ENCODE measurements at regions not wholly inside any gene's neighbourhood (a gene's known extent, or its start where the extent isn't known, plus 50 kb on each side); places are given as distances from the start of the nearest gene placed in this dataset.

DNA sequence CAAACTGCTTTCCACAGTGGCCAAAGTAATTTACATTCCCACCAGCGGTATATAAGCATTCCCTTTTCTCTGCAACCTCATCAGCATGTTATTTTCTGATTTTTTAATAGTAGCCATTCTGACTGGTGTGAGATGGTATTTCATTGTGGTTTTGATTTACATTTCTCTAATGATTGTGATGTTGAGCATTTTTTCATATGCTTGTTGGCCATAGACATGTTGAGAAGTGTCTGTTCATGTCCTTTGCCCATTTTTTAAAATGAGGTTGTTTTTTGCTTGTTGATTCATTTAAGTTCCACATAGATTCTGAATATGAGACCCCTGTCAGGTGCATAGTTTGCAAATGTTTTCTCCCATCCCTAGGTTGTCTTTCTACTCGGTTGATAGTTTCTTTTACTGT lies 254.5 kb upstream of the MPDZ start:
- intact Hi-C loops (cut with micrococcal nuclease; ENCODE audit: unreplicated experiment): no loop called here
- Histone ChIP-seq H3K9me3 (ENCODE audit: control insufficient read depth, insufficient read depth, low read depth, low read length) (no peaks in the 10 kb centered on the region), H3K27ac (ENCODE audit: low read length) (no peak overlapping the region), H3K36me3 (ENCODE audit: control insufficient read depth, insufficient read depth, low read length) (no peaks in the 10 kb centered on the region), H3K4me3 (ENCODE audit: low read depth in 2 of 2, low read length in 2 of 2) (no peak overlapping the region), H3K27me3 (ENCODE audit: control insufficient read depth, insufficient read depth, low read length) (no peaks in the 10 kb centered on the region), H3K4me1 (ENCODE audit: control insufficient read depth, insufficient read depth, low read length) (no peaks in the 10 kb centered on the region)
- in situ Hi-C loops (cut with HindIII; ENCODE audit: low pct_unique_long_range_greater_than_20kb, low sequenced_read_pairs): no loop called here
- BruUV-seq (replicated peaks): no TSS peak
- CTCF ChIA-PET: no interaction called here
- POLR2A ChIA-PET: no interaction called here
- ATAC-seq (no peak), DNase-seq (ENCODE audit: low read depth, low spot score) (no peak)
- no peak for TF ChIP-seq TCF7L2 (IDR thresholded peaks at IDR 0.05; ENCODE audit: low read depth, low read length)
- TF ChIP-seq, protein P1, sequence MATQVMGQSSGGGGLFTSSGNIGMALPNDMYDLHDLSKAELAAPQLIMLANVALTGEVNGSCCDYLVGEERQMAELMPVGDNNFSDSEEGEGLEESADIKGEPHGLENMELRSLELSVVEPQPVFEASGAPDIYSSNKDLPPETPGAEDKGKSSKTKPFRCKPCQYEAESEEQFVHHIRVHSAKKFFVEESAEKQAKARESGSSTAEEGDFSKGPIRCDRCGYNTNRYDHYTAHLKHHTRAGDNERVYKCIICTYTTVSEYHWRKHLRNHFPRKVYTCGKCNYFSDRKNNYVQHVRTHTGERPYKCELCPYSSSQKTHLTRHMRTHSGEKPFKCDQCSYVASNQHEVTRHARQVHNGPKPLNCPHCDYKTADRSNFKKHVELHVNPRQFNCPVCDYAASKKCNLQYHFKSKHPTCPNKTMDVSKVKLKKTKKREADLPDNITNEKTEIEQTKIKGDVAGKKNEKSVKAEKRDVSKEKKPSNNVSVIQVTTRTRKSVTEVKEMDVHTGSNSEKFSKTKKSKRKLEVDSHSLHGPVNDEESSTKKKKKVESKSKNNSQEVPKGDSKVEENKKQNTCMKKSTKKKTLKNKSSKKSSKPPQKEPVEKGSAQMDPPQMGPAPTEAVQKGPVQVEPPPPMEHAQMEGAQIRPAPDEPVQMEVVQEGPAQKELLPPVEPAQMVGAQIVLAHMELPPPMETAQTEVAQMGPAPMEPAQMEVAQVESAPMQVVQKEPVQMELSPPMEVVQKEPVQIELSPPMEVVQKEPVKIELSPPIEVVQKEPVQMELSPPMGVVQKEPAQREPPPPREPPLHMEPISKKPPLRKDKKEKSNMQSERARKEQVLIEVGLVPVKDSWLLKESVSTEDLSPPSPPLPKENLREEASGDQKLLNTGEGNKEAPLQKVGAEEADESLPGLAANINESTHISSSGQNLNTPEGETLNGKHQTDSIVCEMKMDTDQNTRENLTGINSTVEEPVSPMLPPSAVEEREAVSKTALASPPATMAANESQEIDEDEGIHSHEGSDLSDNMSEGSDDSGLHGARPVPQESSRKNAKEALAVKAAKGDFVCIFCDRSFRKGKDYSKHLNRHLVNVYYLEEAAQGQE (IDR thresholded peaks at IDR 0.05; ENCODE audit: insufficient read depth in 1 of 2, low read depth in 2 of 2, low read length in 1 of 2): no peak
- TF ChIP-seq, protein P2, sequence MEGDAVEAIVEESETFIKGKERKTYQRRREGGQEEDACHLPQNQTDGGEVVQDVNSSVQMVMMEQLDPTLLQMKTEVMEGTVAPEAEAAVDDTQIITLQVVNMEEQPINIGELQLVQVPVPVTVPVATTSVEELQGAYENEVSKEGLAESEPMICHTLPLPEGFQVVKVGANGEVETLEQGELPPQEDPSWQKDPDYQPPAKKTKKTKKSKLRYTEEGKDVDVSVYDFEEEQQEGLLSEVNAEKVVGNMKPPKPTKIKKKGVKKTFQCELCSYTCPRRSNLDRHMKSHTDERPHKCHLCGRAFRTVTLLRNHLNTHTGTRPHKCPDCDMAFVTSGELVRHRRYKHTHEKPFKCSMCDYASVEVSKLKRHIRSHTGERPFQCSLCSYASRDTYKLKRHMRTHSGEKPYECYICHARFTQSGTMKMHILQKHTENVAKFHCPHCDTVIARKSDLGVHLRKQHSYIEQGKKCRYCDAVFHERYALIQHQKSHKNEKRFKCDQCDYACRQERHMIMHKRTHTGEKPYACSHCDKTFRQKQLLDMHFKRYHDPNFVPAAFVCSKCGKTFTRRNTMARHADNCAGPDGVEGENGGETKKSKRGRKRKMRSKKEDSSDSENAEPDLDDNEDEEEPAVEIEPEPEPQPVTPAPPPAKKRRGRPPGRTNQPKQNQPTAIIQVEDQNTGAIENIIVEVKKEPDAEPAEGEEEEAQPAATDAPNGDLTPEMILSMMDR (IDR thresholded peaks at IDR 0.05): no peak
- no peak for TF ChIP-seq SIN3A (IDR thresholded peaks at IDR 0.05; ENCODE audit: borderline replicate concordance, insufficient read depth, low read depth, low read length)

DNA sequence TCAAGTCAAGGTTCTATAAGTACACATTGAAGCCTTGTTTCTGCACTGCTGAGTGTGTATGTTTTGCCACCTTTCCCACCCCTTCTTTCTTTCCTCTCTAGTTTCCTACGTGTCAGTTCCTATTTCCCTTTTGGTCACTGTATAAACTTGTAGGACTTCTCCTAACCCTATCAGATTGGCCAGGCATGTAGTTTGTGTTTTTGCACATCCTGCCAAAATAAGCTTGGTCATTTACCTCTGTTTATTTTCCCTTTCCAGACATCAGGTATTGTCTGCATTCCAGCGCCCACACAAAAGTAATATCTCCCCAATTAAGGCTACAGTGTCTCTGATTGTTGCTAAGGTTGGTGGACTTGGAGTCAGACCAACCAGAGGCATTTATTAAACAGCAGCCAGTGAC lies 252.9 kb upstream of the MPDZ start:
- CTCF ChIA-PET: no interaction called here

More for the DNA sequence above, 252.9 kb upstream of the MPDZ start:
- TF ChIP-seq, protein P2 (IDR thresholded peaks at IDR 0.05): no peak
- no peak for TF ChIP-seq TCF7L2 (IDR thresholded peaks at IDR 0.05; ENCODE audit: low read depth, low read length)
- TF ChIP-seq, protein P1 (IDR thresholded peaks at IDR 0.05; ENCODE audit: insufficient read depth in 1 of 2, low read depth in 2 of 2, low read length in 1 of 2): no peak
- TF ChIP-seq POLR2AphosphoS5 (IDR thresholded peaks at IDR 0.05; ENCODE audit: low read depth, low read length): no peak
- no peak for TF ChIP-seq SIN3A (IDR thresholded peaks at IDR 0.05; ENCODE audit: borderline replicate concordance, insufficient read depth, low read depth, low read length)
- Histone ChIP-seq H3K9me3 (ENCODE audit: control insufficient read depth, insufficient read depth, low read depth, low read length) (no peaks in the 10 kb centered on the region), H3K27ac (ENCODE audit: low read length) (no peak overlapping the region), H3K4me3 (ENCODE audit: low read depth in 2 of 2, low read length in 2 of 2) (no peak overlapping the region), H3K27me3 (ENCODE audit: control insufficient read depth, insufficient read depth, low read length) (no peaks in the 10 kb centered on the region), H3K36me3 (ENCODE audit: control insufficient read depth, insufficient read depth, low read length) (no peaks in the 10 kb centered on the region), H3K4me1 (ENCODE audit: control insufficient read depth, insufficient read depth, low read length) (no peaks in the 10 kb centered on the region)
- no TSS peak for BruUV-seq (replicated peaks)
- in situ Hi-C loops (cut with HindIII; ENCODE audit: low pct_unique_long_range_greater_than_20kb, low sequenced_read_pairs): no loop called here
- POLR2A ChIA-PET: no interaction called here
- no peak for DNase-seq (ENCODE audit: low read depth, low spot score)
- intact Hi-C loops (cut with micrococcal nuclease; ENCODE audit: unreplicated experiment): no loop called here
- ATAC-seq: no peak
